ENCODE measurements at regions not wholly inside any gene's neighbourhood (a gene's known extent, or its start where the extent isn't known, plus 50 kb on each side); places are given as distances from the start of the nearest gene placed in this dataset.

DNA sequence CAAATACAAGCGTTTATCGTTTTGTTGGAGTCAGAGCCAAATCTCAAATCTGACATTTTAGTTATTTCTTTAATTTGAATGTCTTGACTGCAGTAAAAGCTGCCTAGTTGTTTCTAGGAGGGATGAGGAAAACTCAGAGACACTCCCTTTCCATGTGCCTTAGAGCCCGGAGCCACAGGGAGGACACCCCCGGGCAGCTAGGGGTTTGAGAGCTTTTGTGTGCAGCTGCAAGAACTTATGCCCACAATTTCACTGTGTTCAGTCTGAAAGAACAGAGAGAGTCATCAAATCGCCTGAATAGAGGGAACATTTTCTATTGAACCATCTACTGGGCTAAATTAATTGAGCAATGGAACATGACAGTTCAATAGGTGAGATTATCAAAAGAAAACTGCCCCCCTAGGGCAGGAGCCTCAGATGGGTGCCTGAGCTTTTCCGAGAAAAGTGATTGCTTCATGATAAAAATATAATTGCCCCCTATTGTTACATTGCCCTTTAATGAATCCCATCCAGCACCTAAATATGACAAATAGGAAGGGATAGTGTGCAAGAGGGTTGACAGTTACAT lies 709.3 kb upstream of the RGMB start:
- TF ChIP-seq TAF1 (IDR thresholded peaks at IDR 0.05; ENCODE audit: borderline replicate concordance, low read depth, low read length) (no peak), POLR2A (IDR thresholded peaks at IDR 0.05; ENCODE audit: low read depth, low read length) (no peak)

All from GM12892 (cell line).